ENCODE measurements at regions not wholly inside any gene's neighbourhood (a gene's known extent, or its start where the extent isn't known, plus 50 kb on each side); places are given as distances from the start of the nearest gene placed in this dataset.

DNA sequence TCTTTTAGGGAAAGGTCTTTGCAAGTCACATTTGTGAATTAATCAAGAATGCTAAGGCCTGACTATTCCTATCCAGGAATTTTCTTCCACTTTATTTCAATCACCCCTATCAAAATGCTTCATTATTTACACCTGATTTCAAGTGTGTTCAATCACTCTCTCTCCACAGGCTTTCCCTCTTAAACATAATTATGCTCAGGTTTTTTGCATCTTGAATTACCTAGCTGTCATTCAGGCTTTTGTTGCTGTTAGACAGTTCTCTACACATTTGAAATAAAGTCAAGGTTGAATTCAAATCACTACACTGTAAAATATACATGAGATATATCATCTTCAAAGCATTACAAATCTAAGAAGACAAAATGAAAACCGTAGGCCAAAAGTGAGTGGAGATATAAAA is 941.3 kb upstream of the SLITRK1 start:
- no peak for DNase-seq (ENCODE audit: low read depth in 2 of 2)
- H3K36me3 ChIP-seq (ENCODE audit: control insufficient read depth, insufficient read depth, low read length): no peaks in the 10 kb centered on the region
- H3K9me3 ChIP-seq (ENCODE audit: control insufficient read depth, insufficient read depth, low read depth, low read length): no peaks in the 10 kb centered on the region
- H2AFZ ChIP-seq (ENCODE audit: low read length): no peak overlapping the region
- no peak overlapping the region for H3K4me2 ChIP-seq (ENCODE audit: extremely low read depth, insufficient read depth, low read length)
- no peak overlapping the region for H3K9ac ChIP-seq (ENCODE audit: insufficient read depth, low read length)
- H3K4me3 ChIP-seq (replicated peaks in 1 of 4; ENCODE audit: control extremely low read depth in 1 of 4, insufficient read depth in 1 of 4, low read depth in 3 of 4, low read length in 4 of 4): no peak overlapping the region
- no peaks in the 10 kb centered on the region for H3K79me2 ChIP-seq (ENCODE audit: control insufficient read depth, insufficient read depth, low read length)
- no peaks in the 10 kb centered on the region for H3K4me1 ChIP-seq (ENCODE audit: control insufficient read depth, extremely low read depth, insufficient read depth, low read length)
- H3K27me3 ChIP-seq (ENCODE audit: control insufficient read depth, insufficient read depth, low read length): no peaks in the 10 kb centered on the region
- TF ChIP-seq, protein P1, sequence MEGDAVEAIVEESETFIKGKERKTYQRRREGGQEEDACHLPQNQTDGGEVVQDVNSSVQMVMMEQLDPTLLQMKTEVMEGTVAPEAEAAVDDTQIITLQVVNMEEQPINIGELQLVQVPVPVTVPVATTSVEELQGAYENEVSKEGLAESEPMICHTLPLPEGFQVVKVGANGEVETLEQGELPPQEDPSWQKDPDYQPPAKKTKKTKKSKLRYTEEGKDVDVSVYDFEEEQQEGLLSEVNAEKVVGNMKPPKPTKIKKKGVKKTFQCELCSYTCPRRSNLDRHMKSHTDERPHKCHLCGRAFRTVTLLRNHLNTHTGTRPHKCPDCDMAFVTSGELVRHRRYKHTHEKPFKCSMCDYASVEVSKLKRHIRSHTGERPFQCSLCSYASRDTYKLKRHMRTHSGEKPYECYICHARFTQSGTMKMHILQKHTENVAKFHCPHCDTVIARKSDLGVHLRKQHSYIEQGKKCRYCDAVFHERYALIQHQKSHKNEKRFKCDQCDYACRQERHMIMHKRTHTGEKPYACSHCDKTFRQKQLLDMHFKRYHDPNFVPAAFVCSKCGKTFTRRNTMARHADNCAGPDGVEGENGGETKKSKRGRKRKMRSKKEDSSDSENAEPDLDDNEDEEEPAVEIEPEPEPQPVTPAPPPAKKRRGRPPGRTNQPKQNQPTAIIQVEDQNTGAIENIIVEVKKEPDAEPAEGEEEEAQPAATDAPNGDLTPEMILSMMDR (conservative IDR thresholded peaks at IDR 0.05 in 1 of 2, IDR thresholded peaks at IDR 0.05 in 1 of 2; ENCODE audit: low read depth in 1 of 2, low read length in 2 of 2): no peak
- no peak for TF ChIP-seq EZH2 (IDR thresholded peaks at IDR 0.05; ENCODE audit: low read length, missing control alignments)
- no peaks in the 10 kb centered on the region for H4K20me1 ChIP-seq (ENCODE audit: control insufficient read depth, extremely low read depth, insufficient read depth, low read length)
- no peak overlapping the region for H3K27ac ChIP-seq (ENCODE audit: insufficient read depth, low read length)

- Histone ChIP-seq H3K4me3 (replicated peaks in 1 of 4; ENCODE audit: control extremely low read depth in 1 of 4, insufficient read depth in 1 of 4, low read depth in 3 of 4, low read length in 4 of 4) (no peak overlapping the region), H4K20me1 (ENCODE audit: control insufficient read depth, extremely low read depth, insufficient read depth, low read length) (no peaks in the 10 kb centered on the region), H3K27me3 (ENCODE audit: control insufficient read depth, insufficient read depth, low read length) (no peaks in the 10 kb centered on the region), H3K9me3 (ENCODE audit: control insufficient read depth, insufficient read depth, low read depth, low read length) (no peaks in the 10 kb centered on the region), H3K4me2 (ENCODE audit: extremely low read depth, insufficient read depth, low read length) (no peak overlapping the region), H3K36me3 (ENCODE audit: control insufficient read depth, insufficient read depth, low read length) (no peaks in the 10 kb centered on the region), H3K27ac (ENCODE audit: insufficient read depth, low read length) (no peak overlapping the region), H3K9ac (ENCODE audit: insufficient read depth, low read length) (no peak overlapping the region), H3K79me2 (ENCODE audit: control insufficient read depth, insufficient read depth, low read length) (no peaks in the 10 kb centered on the region), H3K4me1 (ENCODE audit: control insufficient read depth, extremely low read depth, insufficient read depth, low read length) (no peaks in the 10 kb centered on the region), H2AFZ (ENCODE audit: low read length) (no peak overlapping the region)
- DNase-seq (ENCODE audit: low read depth in 2 of 2): peak in 1 of 2 donors; percentile 11
- TF ChIP-seq, protein P1 (conservative IDR thresholded peaks at IDR 0.05 in 1 of 2, IDR thresholded peaks at IDR 0.05 in 1 of 2; ENCODE audit: low read depth in 1 of 2, low read length in 2 of 2): no peak
- no peak for TF ChIP-seq EZH2 (IDR thresholded peaks at IDR 0.05; ENCODE audit: low read length, missing control alignments)
Measured at GRCh38 chr13:84821261-84821660, 939.0 kb upstream of the SLITRK1 start.

DNA sequence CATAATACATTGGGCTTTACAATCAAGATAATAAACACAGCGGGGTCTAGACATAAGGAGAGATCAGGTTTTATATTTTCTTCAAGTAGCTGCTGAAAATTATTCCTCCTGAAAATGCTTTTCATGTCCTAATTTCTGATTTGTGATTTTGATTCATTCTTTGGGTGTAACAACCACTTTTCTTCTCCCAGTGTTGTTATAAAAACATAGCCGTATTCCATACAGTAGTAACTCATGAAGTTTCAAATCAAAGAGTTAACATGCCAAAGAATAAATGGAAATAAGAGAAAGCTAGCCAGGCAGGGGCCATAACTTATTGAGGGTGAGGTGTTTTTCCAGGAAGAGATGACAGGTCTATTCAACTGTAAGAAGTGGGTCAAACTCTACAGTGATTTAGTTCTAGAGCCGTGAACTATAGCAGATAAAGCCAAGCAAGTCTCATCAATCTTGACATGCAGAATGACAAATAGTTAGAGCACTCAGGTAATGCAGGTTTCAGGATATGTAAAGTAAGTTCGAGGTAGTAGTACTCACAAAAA is 934.4 kb upstream of the SLITRK1 start:
- H3K27ac ChIP-seq (ENCODE audit: insufficient read depth, low read length): no peak overlapping the region
- no peaks in the 10 kb centered on the region for H3K36me3 ChIP-seq (ENCODE audit: control insufficient read depth, insufficient read depth, low read length)
- TF ChIP-seq, protein P1 (conservative IDR thresholded peaks at IDR 0.05 in 1 of 2, IDR thresholded peaks at IDR 0.05 in 1 of 2; ENCODE audit: low read depth in 1 of 2, low read length in 2 of 2): no peak
- TF ChIP-seq EZH2 (IDR thresholded peaks at IDR 0.05; ENCODE audit: low read length, missing control alignments): no peak
- H3K4me2 ChIP-seq (ENCODE audit: extremely low read depth, insufficient read depth, low read length): no peak overlapping the region
- H3K79me2 ChIP-seq (ENCODE audit: control insufficient read depth, insufficient read depth, low read length): no peaks in the 10 kb centered on the region
- no peak overlapping the region for H3K9ac ChIP-seq (ENCODE audit: insufficient read depth, low read length)
- H4K20me1 ChIP-seq (ENCODE audit: control insufficient read depth, extremely low read depth, insufficient read depth, low read length): no peaks in the 10 kb centered on the region
- no peaks in the 10 kb centered on the region for H3K27me3 ChIP-seq (ENCODE audit: control insufficient read depth, insufficient read depth, low read length)
- no peak overlapping the region for H2AFZ ChIP-seq (ENCODE audit: low read length)
- no peaks in the 10 kb centered on the region for H3K4me1 ChIP-seq (ENCODE audit: control insufficient read depth, extremely low read depth, insufficient read depth, low read length)
- DNase-seq (ENCODE audit: low read depth in 2 of 2): no peak
- no peak overlapping the region for H3K4me3 ChIP-seq (replicated peaks in 1 of 4; ENCODE audit: control extremely low read depth in 1 of 4, insufficient read depth in 1 of 4, low read depth in 3 of 4, low read length in 4 of 4)
- no peaks in the 10 kb centered on the region for H3K9me3 ChIP-seq (ENCODE audit: control insufficient read depth, insufficient read depth, low read depth, low read length)
